ENCODE measurements at regions not wholly inside any gene's neighbourhood (a gene's known extent, or its start where the extent isn't known, plus 50 kb on each side); places are given as distances from the start of the nearest gene placed in this dataset.
A peak's percentile ranks its signal among the peaks of the same experiment; 100 is the strongest.
"Not testable (repeated sequence)": the region's sequence is repeated elsewhere in the genome, so short reads cannot be mapped to it uniquely, and the experiment has no call there.

- H3K4me1 ChIP-seq (ENCODE audit: insufficient read depth); H3K36me3 ChIP-seq (ENCODE audit: insufficient read depth); H3K27me3 ChIP-seq (ENCODE audit: insufficient read depth); H3K27ac Mint-ChIP-seq; H3F3A ChIP-seq (replicated peaks; ENCODE audit: low read depth); H4K20me1 ChIP-seq (replicated peaks; ENCODE audit: insufficient read depth); H3K79me2 ChIP-seq (replicated peaks; ENCODE audit: insufficient read depth); H3K4me3 ChIP-seq; DNase-seq (ENCODE audit: low spot score); H3K4me3 Mint-ChIP-seq; H3K36me3 Mint-ChIP-seq (ENCODE audit: low read depth); H3K9me2 ChIP-seq (ENCODE audit: insufficient read depth); H3K9me3 Mint-ChIP-seq; H3K4me2 ChIP-seq; H3K27me3 Mint-ChIP-seq (ENCODE audit: insufficient read depth, low read depth, poor library complexity): not testable (repeated sequence)
- H3K4me1 Mint-ChIP-seq: peaks cover 16% of the 10 kb centered on the region
- peak; percentile 86 for ATAC-seq
- Histone ChIP-seq H3K27ac (ENCODE audit: low read depth) (0 out of 2 replicates have a peak overlapping the region, but pooled peaks have one; percentile 26), H2AFZ (peak overlapping the region; percentile 66)
Measured at GRCh38 chr10:29380599-29381511, 92.0 kb downstream of the LYZL1 start.

GRCh38 chr10:29386342-29386999, 97.6 kb downstream of the LYZL1 start:
- DNase-seq (ENCODE audit: low spot score) (peak; percentile 72), ATAC-seq (peak; percentile 67)
- no peak overlapping the region for H3K4me2 ChIP-seq
- Mint-ChIP-seq H3K4me3 (no peak overlapping the region), H3K27ac (no peak overlapping the region), H3K27me3 (ENCODE audit: insufficient read depth, low read depth, poor library complexity) (peaks cover 6% of the 10 kb centered on the region), H3K9me3 (peaks cover 8% of the 10 kb centered on the region), H3K36me3 (ENCODE audit: low read depth) (no peaks in the 10 kb centered on the region; the same call in 2 of the 3 replicates), H3K4me1 (peaks cover 2% of the 10 kb centered on the region; the same call in 1 of the 3 replicates)
- H2AFZ ChIP-seq: no peak overlapping the region
- H3K36me3 ChIP-seq (ENCODE audit: insufficient read depth): no peaks in the 10 kb centered on the region
- no peaks in the 10 kb centered on the region for H3K27me3 ChIP-seq (ENCODE audit: insufficient read depth)
- no peaks in the 10 kb centered on the region for H3K9me2 ChIP-seq (ENCODE audit: insufficient read depth)
- no peaks in the 10 kb centered on the region for H4K20me1 ChIP-seq (replicated peaks; ENCODE audit: insufficient read depth)
- H3K4me3 ChIP-seq: no peak overlapping the region
- no peak for TF ChIP-seq ZNF114 (CRISPR knock-in tag; IDR thresholded peaks at IDR 0.05)
- TF ChIP-seq, protein P1, sequence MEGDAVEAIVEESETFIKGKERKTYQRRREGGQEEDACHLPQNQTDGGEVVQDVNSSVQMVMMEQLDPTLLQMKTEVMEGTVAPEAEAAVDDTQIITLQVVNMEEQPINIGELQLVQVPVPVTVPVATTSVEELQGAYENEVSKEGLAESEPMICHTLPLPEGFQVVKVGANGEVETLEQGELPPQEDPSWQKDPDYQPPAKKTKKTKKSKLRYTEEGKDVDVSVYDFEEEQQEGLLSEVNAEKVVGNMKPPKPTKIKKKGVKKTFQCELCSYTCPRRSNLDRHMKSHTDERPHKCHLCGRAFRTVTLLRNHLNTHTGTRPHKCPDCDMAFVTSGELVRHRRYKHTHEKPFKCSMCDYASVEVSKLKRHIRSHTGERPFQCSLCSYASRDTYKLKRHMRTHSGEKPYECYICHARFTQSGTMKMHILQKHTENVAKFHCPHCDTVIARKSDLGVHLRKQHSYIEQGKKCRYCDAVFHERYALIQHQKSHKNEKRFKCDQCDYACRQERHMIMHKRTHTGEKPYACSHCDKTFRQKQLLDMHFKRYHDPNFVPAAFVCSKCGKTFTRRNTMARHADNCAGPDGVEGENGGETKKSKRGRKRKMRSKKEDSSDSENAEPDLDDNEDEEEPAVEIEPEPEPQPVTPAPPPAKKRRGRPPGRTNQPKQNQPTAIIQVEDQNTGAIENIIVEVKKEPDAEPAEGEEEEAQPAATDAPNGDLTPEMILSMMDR (conservative IDR thresholded peaks at IDR 0.05; ENCODE audit: low read depth in 2 of 2): peak; percentile 51 to 82
- no peaks in the 10 kb centered on the region for H3K79me2 ChIP-seq (replicated peaks; ENCODE audit: insufficient read depth)
- H3K27ac ChIP-seq (ENCODE audit: low read depth): no peak overlapping the region
- H3F3A ChIP-seq (replicated peaks; ENCODE audit: low read depth): no peaks in the 10 kb centered on the region
- no peaks in the 10 kb centered on the region; the same call in 1 of the 2 replicates for H3K4me1 ChIP-seq (ENCODE audit: insufficient read depth)

DNA sequence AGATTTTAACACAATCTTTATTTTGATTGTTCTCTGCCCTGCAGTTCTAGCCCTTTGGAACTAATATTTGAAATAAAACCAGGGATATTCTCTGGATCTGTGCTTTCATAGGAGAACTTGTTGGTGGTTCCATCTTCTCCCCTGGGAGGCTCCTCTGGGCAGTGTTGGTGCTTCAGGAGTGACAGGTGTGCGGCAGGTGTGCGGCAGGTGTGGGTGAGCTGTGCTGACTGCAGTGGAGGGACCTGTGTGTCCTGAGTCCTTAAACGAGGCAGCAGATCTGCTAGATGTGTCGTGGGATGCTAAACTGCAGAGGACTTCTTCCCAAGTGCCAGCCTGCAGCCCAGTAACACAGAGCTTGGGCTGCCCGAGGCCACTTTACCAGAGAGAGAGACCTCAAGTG, 98.4 kb downstream of the LYZL1 start:
- Histone ChIP-seq H3K4me1 (ENCODE audit: insufficient read depth) (no peaks in the 10 kb centered on the region; the same call in 1 of the 2 replicates), H3K4me3 (no peak overlapping the region), H4K20me1 (replicated peaks; ENCODE audit: insufficient read depth) (no peaks in the 10 kb centered on the region), H3K79me2 (replicated peaks; ENCODE audit: insufficient read depth) (no peaks in the 10 kb centered on the region), H3K4me2 (no peak overlapping the region), H3K27me3 (ENCODE audit: insufficient read depth) (no peaks in the 10 kb centered on the region), H3F3A (replicated peaks; ENCODE audit: low read depth) (no peaks in the 10 kb centered on the region), H3K9me2 (ENCODE audit: insufficient read depth) (no peaks in the 10 kb centered on the region), H2AFZ (no peak overlapping the region), H3K27ac (ENCODE audit: low read depth) (no peak overlapping the region), H3K36me3 (ENCODE audit: insufficient read depth) (no peaks in the 10 kb centered on the region)
- Mint-ChIP-seq H3K27me3 (ENCODE audit: insufficient read depth, low read depth, poor library complexity) (peaks cover 6% of the 10 kb centered on the region), H3K36me3 (ENCODE audit: low read depth) (no peaks in the 10 kb centered on the region; the same call in 2 of the 3 replicates), H3K9me3 (peaks cover 8% of the 10 kb centered on the region), H3K27ac (no peak overlapping the region), H3K4me3 (no peak overlapping the region), H3K4me1 (peaks cover 6% of the 10 kb centered on the region; the same call in 2 of the 3 replicates)
- TF ChIP-seq CREB1 (CRISPR knock-in tag; IDR thresholded peaks at IDR 0.05; ENCODE audit: low read depth): no peak
- ATAC-seq (no peak), DNase-seq (ENCODE audit: low spot score) (no peak)

GRCh38 chr10:29388112-29388511, 99.2 kb downstream of the LYZL1 start:
- not testable (repeated sequence) for H3K27ac ChIP-seq (ENCODE audit: low read depth); H3K27me3 Mint-ChIP-seq (ENCODE audit: insufficient read depth, low read depth, poor library complexity); H3K79me2 ChIP-seq (replicated peaks; ENCODE audit: insufficient read depth); H3K27ac Mint-ChIP-seq; ATAC-seq; DNase-seq (ENCODE audit: low spot score); H3K4me3 ChIP-seq; H3K4me3 Mint-ChIP-seq; H3K9me2 ChIP-seq (ENCODE audit: insufficient read depth); H3K4me1 ChIP-seq (ENCODE audit: insufficient read depth); H3F3A ChIP-seq (replicated peaks; ENCODE audit: low read depth); H3K4me1 Mint-ChIP-seq; H4K20me1 ChIP-seq (replicated peaks; ENCODE audit: insufficient read depth); H3K36me3 ChIP-seq (ENCODE audit: insufficient read depth); H3K4me2 ChIP-seq; H2AFZ ChIP-seq; H3K9me3 Mint-ChIP-seq; H3K27me3 ChIP-seq (ENCODE audit: insufficient read depth); H3K36me3 Mint-ChIP-seq (ENCODE audit: low read depth)
